ENCODE measurements at regions not wholly inside any gene's neighbourhood (a gene's known extent, or its start where the extent isn't known, plus 50 kb on each side); places are given as distances from the start of the nearest gene placed in this dataset.
"Not testable (repeated sequence)": the region's sequence is repeated elsewhere in the genome, so short reads cannot be mapped to it uniquely, and the experiment has no call there.

DNA sequence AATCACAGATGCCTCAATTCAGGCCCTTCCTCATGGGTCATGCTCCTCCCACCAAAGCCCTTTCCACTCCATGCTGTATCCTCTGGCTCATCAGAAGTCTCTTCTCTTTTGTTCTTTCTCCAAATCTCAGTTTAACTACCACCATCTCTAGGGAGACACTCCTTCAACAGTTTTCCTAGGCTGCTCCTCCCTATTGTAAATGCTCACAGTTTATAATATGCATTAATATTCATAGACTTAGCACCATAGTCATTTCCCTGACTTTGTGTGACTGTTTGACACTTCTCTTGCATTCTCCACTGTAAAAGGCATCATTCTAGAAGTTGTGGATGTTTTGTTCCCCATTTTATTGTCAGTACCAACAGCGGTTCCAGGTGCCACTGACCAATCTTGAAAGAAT is 226.5 kb upstream of the PRSS1 start:
- WGBS, 2 donors: 82 to 89% methylated on average over 1 of the region's 1 CpG
- no peaks in the 10 kb centered on the region for H3K27me3 ChIP-seq

DNA sequence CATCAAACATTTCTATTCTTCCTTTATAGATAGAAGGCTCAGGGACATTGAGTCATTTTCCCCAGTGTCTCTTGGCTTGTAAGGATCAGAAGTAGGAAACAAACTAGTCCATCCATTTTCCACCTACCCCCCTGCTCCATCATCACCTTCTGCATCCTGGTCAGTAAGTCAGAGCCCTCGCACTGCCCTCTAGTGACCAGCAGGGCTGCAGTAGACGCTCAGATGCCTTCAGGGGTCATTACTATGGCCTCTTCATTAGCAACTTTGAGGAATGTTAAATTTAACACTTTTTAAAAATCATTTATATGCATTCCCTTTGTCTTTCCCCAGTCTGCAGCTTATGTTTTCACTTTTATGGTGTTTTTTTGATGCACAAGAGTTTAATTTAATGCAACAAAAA is 228.4 kb upstream of the PRSS1 start:
- WGBS, 2 donors: 35 to 50% methylated on average over 2 of the region's 2 CpGs

More for the DNA sequence above, 226.5 kb upstream of the PRSS1 start:
- Histone ChIP-seq H3K36me3 (no peaks in the 10 kb centered on the region), H3K4me3 (no peak overlapping the region), H3K4me1 (peaks cover 0 to 11% (median 4%) of the 10 kb centered on the region in 4 donors), H3K9me3 (no peaks in the 10 kb centered on the region), H3K27ac (no peak overlapping the region)
- no peak for DNase-seq
- no peak for ATAC-seq (ENCODE audit: low FRiP score in 2 of 2)
- TF ChIP-seq, protein P1, sequence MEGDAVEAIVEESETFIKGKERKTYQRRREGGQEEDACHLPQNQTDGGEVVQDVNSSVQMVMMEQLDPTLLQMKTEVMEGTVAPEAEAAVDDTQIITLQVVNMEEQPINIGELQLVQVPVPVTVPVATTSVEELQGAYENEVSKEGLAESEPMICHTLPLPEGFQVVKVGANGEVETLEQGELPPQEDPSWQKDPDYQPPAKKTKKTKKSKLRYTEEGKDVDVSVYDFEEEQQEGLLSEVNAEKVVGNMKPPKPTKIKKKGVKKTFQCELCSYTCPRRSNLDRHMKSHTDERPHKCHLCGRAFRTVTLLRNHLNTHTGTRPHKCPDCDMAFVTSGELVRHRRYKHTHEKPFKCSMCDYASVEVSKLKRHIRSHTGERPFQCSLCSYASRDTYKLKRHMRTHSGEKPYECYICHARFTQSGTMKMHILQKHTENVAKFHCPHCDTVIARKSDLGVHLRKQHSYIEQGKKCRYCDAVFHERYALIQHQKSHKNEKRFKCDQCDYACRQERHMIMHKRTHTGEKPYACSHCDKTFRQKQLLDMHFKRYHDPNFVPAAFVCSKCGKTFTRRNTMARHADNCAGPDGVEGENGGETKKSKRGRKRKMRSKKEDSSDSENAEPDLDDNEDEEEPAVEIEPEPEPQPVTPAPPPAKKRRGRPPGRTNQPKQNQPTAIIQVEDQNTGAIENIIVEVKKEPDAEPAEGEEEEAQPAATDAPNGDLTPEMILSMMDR (IDR thresholded peaks at IDR 0.05): no peak
- TF ChIP-seq POLR2AphosphoS5 (IDR thresholded peaks at IDR 0.05) (no peak), EP300 (IDR thresholded peaks at IDR 0.05) (no peak)

DNA sequence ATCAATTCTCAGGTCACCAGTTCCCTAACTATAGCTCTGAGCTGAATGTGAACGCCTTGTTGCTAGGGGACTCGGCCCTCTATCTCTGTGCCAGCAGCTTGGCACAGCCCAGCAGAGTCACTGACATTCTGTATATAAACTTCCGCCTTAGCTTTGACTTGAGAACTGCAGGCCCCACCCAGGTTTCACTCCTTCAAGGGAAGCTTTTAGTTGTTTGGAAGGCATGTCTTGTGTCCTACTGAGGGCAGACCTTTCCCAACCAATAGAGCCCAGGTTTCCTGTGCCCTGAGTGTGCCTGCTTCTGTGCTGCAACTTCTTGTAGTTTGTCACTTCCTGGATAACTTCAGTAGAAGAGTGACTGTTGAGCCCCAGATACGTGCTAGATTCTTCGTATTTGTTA is 228.8 kb upstream of the PRSS1 start:
- TF ChIP-seq POLR2AphosphoS5 (IDR thresholded peaks at IDR 0.05): peak in 1 of 2 donors; percentile 16
- 64 to 74% methylated on average over 4 to 5 of the region's 5 CpGs for WGBS, 2 donors

More for the DNA sequence above, 228.4 kb upstream of the PRSS1 start:
- TF ChIP-seq, protein P1 (IDR thresholded peaks at IDR 0.05): peak in 1 of 6 experiments; percentile 15
- not testable (repeated sequence) for H3K4me3 ChIP-seq; H3K9me3 ChIP-seq; H3K36me3 ChIP-seq; H3K27me3 ChIP-seq; ATAC-seq (ENCODE audit: low FRiP score in 2 of 2); DNase-seq; H3K27ac ChIP-seq
- peaks cover 0 to 17% (median 9%) of the 10 kb centered on the region in 4 donors for H3K4me1 ChIP-seq

DNA sequence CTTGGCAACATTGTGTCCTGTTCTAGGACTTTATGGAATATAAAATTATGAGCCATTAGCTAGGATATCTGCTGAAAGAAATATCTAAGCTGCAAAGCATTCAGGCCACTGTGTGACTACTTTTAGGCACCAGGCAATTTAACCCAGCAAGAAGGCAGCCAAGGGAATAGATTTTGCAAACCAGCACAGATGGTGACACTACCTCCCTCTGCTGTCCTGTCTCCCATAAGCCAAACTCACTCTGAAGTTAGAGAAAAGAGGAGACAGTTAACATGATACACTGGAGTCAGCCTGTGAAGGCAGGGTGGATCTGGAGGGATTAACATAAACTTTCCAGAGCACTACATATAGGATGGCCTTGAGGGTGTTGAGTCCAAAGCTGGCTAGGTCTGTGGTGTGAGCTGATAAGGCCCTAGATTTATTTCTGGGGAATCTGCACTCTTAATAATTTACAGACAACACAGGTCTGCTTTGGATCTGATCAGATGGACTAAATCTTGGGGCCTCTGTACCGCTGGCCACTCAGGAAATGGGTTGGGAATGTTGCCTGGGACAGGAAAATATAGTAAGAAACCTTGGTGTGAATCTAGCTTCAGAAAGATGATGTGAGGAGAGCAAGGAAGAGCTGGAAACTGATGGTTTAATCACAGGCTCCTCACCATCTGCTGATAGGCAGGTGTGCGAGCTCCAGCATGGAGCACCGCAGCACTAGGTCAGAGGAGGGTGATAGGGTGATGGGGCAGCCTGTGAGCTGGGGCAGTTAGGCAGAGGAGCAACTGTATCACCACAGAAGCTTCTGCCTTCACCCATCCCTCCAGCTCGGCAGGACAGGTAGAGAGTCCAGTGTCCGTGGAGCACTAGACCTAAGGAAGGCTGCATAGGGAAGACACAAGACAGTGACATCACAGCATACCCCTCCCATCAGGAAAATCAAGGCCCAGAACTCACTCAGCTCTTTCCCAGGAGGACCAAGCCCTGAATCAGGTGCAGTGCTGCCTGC is 229.9 kb upstream of the PRSS1 start:
- H3K9me3 ChIP-seq: no peaks in the 10 kb centered on the region
- ATAC-seq (ENCODE audit: low FRiP score in 2 of 2) (no peak), DNase-seq (no peak)
- peak overlapping the region in 2 of 4 donors; percentile 28 to 54 for H3K27ac ChIP-seq
- no peak overlapping the region for H3K4me3 ChIP-seq
- WGBS, 2 donors: 78 to 82% methylated on average over 3 to 5 of the region's 5 CpGs
- no peaks in the 10 kb centered on the region for H3K27me3 ChIP-seq
- TF ChIP-seq, protein P1 (IDR thresholded peaks at IDR 0.05): no peak
- TF ChIP-seq POLR2AphosphoS5 (IDR thresholded peaks at IDR 0.05) (no peak), EP300 (IDR thresholded peaks at IDR 0.05) (no peak), POLR2A (IDR thresholded peaks at IDR 0.05) (no peak)
- H3K4me1 ChIP-seq: peaks cover 0 to 18% (median 10%) of the 10 kb centered on the region in 4 donors
- H3K36me3 ChIP-seq: no peaks in the 10 kb centered on the region

More for the DNA sequence above, 228.8 kb upstream of the PRSS1 start:
- not testable (repeated sequence) for H3K27me3 ChIP-seq; H3K9me3 ChIP-seq; ATAC-seq (ENCODE audit: low FRiP score in 2 of 2); H3K36me3 ChIP-seq; H3K4me3 ChIP-seq; DNase-seq
- peak overlapping the region in 1 of 4 donors; percentile 54 for H3K27ac ChIP-seq
- peaks cover 0 to 18% (median 10%) of the 10 kb centered on the region in 4 donors for H3K4me1 ChIP-seq

DNA sequence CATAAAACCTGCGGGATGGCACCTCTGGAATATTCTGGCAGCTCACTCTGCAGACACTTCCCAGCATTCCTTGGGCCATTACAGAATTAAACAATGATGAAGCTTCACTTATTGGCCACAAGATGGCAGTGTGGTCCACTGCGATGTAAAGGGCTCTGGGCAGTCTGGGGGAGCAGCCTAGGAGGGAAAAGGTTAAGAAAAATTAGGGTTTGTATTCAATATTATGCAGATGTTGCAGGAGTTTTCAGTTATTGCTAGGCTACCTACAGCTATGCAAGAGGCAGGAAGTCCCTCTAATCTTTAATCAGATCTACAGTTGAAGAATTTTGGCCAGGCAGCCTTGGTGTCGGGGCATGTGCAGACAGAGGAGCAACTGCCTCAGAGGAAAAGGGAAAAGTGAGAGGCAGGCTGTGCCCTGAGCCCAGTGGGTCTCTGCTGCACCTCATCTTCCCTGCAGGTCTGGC is 233.2 kb upstream of the PRSS1 start:
- no peak overlapping the region for H3K27ac ChIP-seq
- no peak overlapping the region for H3K4me3 ChIP-seq
- TF ChIP-seq, protein P1 (IDR thresholded peaks at IDR 0.05): peak; percentile 43 to 68 (median 62)
- TF ChIP-seq POLR2A (IDR thresholded peaks at IDR 0.05): no peak
- H3K4me1 ChIP-seq: peaks cover 0 to 18% (median 10%) of the 10 kb centered on the region in 4 donors
- H3K9me3 ChIP-seq: no peaks in the 10 kb centered on the region
- H3K36me3 ChIP-seq: no peaks in the 10 kb centered on the region
- peak in 1 of 2 donors; percentile 40 for DNase-seq
- WGBS, 2 donors: 11 to 12% methylated on average over 3 of the region's 3 CpGs
- ATAC-seq (ENCODE audit: low FRiP score in 2 of 2): peak; percentile 66 to 83
- no peaks in the 10 kb centered on the region for H3K27me3 ChIP-seq

DNA sequence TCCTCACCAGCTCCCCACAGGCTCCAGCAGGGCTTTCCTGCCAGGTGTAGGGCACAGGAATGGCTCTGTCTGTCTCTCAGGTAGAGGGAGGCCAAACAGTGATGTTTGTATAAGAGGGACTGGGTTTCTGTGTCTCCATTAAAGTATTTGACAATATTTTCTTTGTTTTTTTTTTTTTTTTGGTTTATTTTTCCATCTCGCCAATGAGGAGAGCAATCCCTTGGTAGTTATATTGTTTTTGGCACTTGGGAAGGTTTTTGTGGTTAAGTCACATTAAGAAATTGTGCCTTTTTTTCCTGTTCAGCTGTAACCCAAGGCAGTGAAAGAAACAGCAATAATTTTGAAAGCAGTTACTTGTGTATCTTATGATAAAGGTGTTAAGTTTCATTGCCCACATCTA is 234.6 kb upstream of the PRSS1 start:
- not testable (repeated sequence) for H3K27me3 ChIP-seq; H3K9me3 ChIP-seq; DNase-seq; ATAC-seq (ENCODE audit: low FRiP score in 2 of 2); H3K4me3 ChIP-seq; H3K27ac ChIP-seq; H3K4me1 ChIP-seq; H3K36me3 ChIP-seq
- WGBS, 2 donors: 45 to 57% methylated on average over 1 of the region's 1 CpG

All from upper lobe of left lung (tissue), 6 donors.